ENCODE measurements at regions not wholly inside any gene's neighbourhood (a gene's known extent, or its start where the extent isn't known, plus 50 kb on each side); places are given as distances from the start of the nearest gene placed in this dataset.

DNA sequence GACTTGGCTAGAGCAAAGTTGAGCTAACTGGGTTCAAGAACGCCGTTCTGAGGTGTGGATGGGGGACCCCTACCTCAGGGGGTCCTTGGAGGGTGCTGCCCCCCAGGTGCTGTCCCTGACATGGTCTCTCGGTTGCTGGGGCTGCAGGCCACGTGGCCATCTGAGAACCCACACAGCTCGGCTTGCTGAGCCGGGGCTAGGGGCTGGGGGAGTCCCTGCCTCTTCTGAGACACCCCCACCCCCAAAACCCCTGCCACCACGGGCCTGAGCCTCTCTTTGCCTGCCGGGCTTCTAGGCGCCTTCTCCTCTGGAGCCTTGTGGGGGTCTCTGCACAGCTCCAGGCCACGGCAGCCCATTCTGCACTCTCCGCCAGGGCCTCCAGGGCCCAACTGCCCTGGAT, 52.0 kb upstream of the LAMA1 start:
- no peak overlapping the region for H3K4me3 ChIP-seq (ENCODE audit: insufficient read depth, low read depth, low read length)
- H3K79me2 ChIP-seq (ENCODE audit: insufficient read depth, low read length): no peaks in the 10 kb centered on the region
- H3K9me3 ChIP-seq (ENCODE audit: insufficient read depth, low read depth, low read length): no peaks in the 10 kb centered on the region
- no peak overlapping the region for H3K9ac ChIP-seq (ENCODE audit: low read length)
- Mint-ChIP-seq H3K9me3 (ENCODE audit: unreplicated experiment) (no peaks in the 10 kb centered on the region), H3K27me3 (ENCODE audit: low read depth, unreplicated experiment) (peaks cover 6% of the 10 kb centered on the region), H3K27ac (ENCODE audit: unreplicated experiment) (no peak overlapping the region), H3K4me3 (ENCODE audit: unreplicated experiment) (no peak overlapping the region), H3K36me3 (ENCODE audit: low read depth, unreplicated experiment) (no peaks in the 10 kb centered on the region), H3K4me1 (ENCODE audit: low read depth, unreplicated experiment) (peaks cover 21% of the 10 kb centered on the region)
- no peak for FAIRE-seq
- H3K36me3 ChIP-seq (ENCODE audit: insufficient read depth, low read length): no peaks in the 10 kb centered on the region
- H2AFZ ChIP-seq (ENCODE audit: low read depth, low read length): no peak overlapping the region
- TF ChIP-seq, protein P1, sequence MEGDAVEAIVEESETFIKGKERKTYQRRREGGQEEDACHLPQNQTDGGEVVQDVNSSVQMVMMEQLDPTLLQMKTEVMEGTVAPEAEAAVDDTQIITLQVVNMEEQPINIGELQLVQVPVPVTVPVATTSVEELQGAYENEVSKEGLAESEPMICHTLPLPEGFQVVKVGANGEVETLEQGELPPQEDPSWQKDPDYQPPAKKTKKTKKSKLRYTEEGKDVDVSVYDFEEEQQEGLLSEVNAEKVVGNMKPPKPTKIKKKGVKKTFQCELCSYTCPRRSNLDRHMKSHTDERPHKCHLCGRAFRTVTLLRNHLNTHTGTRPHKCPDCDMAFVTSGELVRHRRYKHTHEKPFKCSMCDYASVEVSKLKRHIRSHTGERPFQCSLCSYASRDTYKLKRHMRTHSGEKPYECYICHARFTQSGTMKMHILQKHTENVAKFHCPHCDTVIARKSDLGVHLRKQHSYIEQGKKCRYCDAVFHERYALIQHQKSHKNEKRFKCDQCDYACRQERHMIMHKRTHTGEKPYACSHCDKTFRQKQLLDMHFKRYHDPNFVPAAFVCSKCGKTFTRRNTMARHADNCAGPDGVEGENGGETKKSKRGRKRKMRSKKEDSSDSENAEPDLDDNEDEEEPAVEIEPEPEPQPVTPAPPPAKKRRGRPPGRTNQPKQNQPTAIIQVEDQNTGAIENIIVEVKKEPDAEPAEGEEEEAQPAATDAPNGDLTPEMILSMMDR (IDR thresholded peaks at IDR 0.05; ENCODE audit: insufficient read depth, low read depth, low read length): no peak
- TF ChIP-seq EZH2 (IDR thresholded peaks at IDR 0.05; ENCODE audit: insufficient read depth, low read length): no peak
- no peaks in the 10 kb centered on the region for H4K20me1 ChIP-seq (ENCODE audit: insufficient read depth, low read length)
- H3K27me3 ChIP-seq (ENCODE audit: insufficient read depth, low read length): no peaks in the 10 kb centered on the region
- H3K4me2 ChIP-seq (ENCODE audit: low read length): no peak overlapping the region
- no peak overlapping the region for H3K27ac ChIP-seq (ENCODE audit: low read depth, low read length)
- H3K4me1 ChIP-seq (ENCODE audit: insufficient read depth, low read length): peaks cover 4% of the 10 kb centered on the region
- no peak for DNase-seq (ENCODE audit: low read depth)

DNA sequence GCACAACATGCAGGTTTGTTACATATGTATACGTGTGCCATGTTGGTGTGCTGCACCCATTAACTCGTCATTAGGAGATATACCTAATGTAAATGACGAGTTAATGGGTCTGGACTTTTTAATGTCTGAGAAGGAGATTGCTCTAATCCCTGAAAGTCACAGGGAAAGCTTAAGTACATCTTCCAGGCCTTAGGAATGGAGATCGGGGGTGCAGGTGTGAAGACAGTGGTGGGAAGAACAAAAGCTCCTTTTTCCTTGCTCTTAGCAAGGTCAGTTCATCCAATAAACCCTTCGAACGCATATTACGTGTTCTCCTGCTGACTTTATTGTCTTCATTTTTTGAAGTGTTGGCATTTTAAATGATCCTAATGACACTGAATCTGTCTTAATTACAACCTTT, 50.8 kb upstream of the LAMA1 start:
- H3K36me3 Mint-ChIP-seq (ENCODE audit: low read depth, unreplicated experiment): no peaks in the 10 kb centered on the region
- DNase-seq (ENCODE audit: low read depth): no peak

More for the DNA sequence above, 50.8 kb upstream of the LAMA1 start:
- H3K27me3 ChIP-seq (ENCODE audit: insufficient read depth, low read length): no peaks in the 10 kb centered on the region
- no peak overlapping the region for H3K4me3 ChIP-seq (ENCODE audit: insufficient read depth, low read depth, low read length)
- Mint-ChIP-seq H3K9me3 (ENCODE audit: unreplicated experiment) (no peaks in the 10 kb centered on the region), H3K27ac (ENCODE audit: unreplicated experiment) (no peak overlapping the region), H3K4me3 (ENCODE audit: unreplicated experiment) (no peak overlapping the region), H3K4me1 (ENCODE audit: low read depth, unreplicated experiment) (peaks cover 21% of the 10 kb centered on the region), H3K27me3 (ENCODE audit: low read depth, unreplicated experiment) (peaks cover 3% of the 10 kb centered on the region)
- TF ChIP-seq, protein P1 (IDR thresholded peaks at IDR 0.05; ENCODE audit: insufficient read depth, low read depth, low read length): no peak
- no peak for TF ChIP-seq EZH2 (IDR thresholded peaks at IDR 0.05; ENCODE audit: insufficient read depth, low read length)
- H3K4me1 ChIP-seq (ENCODE audit: insufficient read depth, low read length): peaks cover 4% of the 10 kb centered on the region
- H3K27ac ChIP-seq (ENCODE audit: low read depth, low read length): no peak overlapping the region
- H3K79me2 ChIP-seq (ENCODE audit: insufficient read depth, low read length): no peaks in the 10 kb centered on the region
- no peaks in the 10 kb centered on the region for H3K9me3 ChIP-seq (ENCODE audit: insufficient read depth, low read depth, low read length)
- no peak for FAIRE-seq
- H3K4me2 ChIP-seq (ENCODE audit: low read length): no peak overlapping the region
- H3K9ac ChIP-seq (ENCODE audit: low read length): no peak overlapping the region
- no peaks in the 10 kb centered on the region for H4K20me1 ChIP-seq (ENCODE audit: insufficient read depth, low read length)
- no peak overlapping the region for H2AFZ ChIP-seq (ENCODE audit: low read depth, low read length)
- H3K36me3 ChIP-seq (ENCODE audit: insufficient read depth, low read length): no peaks in the 10 kb centered on the region

Measured in astrocyte (in vitro differentiated cells and primary cell).